ENCODE measurements at regions not wholly inside any gene's neighbourhood (a gene's known extent, or its start where the extent isn't known, plus 50 kb on each side); places are given as distances from the start of the nearest gene placed in this dataset.
A peak's percentile ranks its signal among the peaks of the same experiment; 100 is the strongest.

DNA sequence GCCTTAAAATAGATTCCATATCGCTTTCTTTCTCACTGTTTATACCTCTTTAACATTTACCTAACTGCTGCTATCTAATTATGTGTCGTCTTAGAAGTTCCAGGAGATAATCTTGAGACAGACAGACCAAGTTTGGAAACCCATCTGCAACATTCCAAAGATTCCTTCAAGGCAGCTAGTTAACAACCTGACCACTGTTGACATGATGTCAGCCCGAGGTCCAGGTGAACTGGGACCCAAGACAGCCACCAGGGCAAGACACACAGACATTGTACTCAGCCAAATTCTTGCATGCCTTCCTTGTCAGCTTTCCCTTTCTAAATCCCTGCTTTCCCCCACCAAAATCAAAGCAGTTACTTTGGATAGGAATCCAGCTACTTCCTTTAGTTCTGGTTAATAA, 1476.5 kb upstream of the PRR20A start:
- Histone ChIP-seq H3K4me1 (replicated peaks in 1 of 4; ENCODE audit: control insufficient read depth in 3 of 4, insufficient read depth in 4 of 4, low read length in 3 of 4) (peaks cover 0 to 16% (median 6%) of the 10 kb centered on the region in 4 experiments; a peak in 4 of 7 replicates), H2BK5ac (ENCODE audit: low read depth, low read length) (no peak overlapping the region), H3K18ac (ENCODE audit: extremely low read depth, low read length) (no peak overlapping the region), H3K9ac (replicated peaks in 1 of 4; ENCODE audit: extremely low read depth in 1 of 4, low read depth in 3 of 4, low read length in 3 of 4) (no peak overlapping the region), H4K8ac (ENCODE audit: extremely low read depth, insufficient read depth, low read length) (no peak overlapping the region), H3K9me3 (ENCODE audit: insufficient read depth in 2 of 2, low read depth in 1 of 2, low read length in 1 of 2) (peaks cover 0 to 5% of the 10 kb centered on the region in 2 experiments; a peak in 1 of 4 replicates), H3K4ac (replicated peaks; ENCODE audit: insufficient read length, low read depth, low read length) (no peak overlapping the region), H4K5ac (ENCODE audit: insufficient read length, low read depth, low read length) (no peak overlapping the region), H3K4me2 (ENCODE audit: insufficient read depth in 1 of 2, low read depth in 2 of 2, low read length in 2 of 2) (0 out of 4 replicates have a peak overlapping the region, but pooled peaks of 1 of the 2 experiments have one; percentile 13), H3K56ac (replicated peaks; ENCODE audit: insufficient read length, low read depth, low read length) (no peak overlapping the region), H2BK120ac (replicated peaks; ENCODE audit: low read depth, low read length) (no peak overlapping the region), H2BK20ac (ENCODE audit: low read length) (no peak overlapping the region; the same call in 1 of the 2 replicates), H2BK15ac (ENCODE audit: low read length) (no peak overlapping the region), H4K20me1 (replicated peaks in 1 of 2; ENCODE audit: control insufficient read depth in 1 of 2, insufficient read depth in 2 of 2, low read length in 2 of 2) (no peaks in the 10 kb centered on the region), H3K79me2 (ENCODE audit: control insufficient read depth in 1 of 2, insufficient read depth in 2 of 2, low read length in 2 of 2) (peaks cover 6 to 92% of the 10 kb centered on the region in 2 experiments; a peak in 3 of 4 replicates), H4K91ac (replicated peaks; ENCODE audit: insufficient read length, low read length) (peak overlapping the region; percentile 62), H3K23ac (ENCODE audit: insufficient read length) (no peak overlapping the region), H3K23me2 (ENCODE audit: low read depth, low read length) (no peaks in the 10 kb centered on the region), H3K36me3 (ENCODE audit: control insufficient read depth in 2 of 4, insufficient read depth in 4 of 4, low read length in 3 of 4) (peaks cover 0 to 36% (median 4%) of the 10 kb centered on the region in 4 experiments; a peak in 3 of 8 replicates), H2BK12ac (ENCODE audit: low read depth, low read length) (no peak overlapping the region), H2AFZ (ENCODE audit: low read length) (no peak overlapping the region), H2AK5ac (ENCODE audit: low read depth, low read length) (no peak overlapping the region; the same call in 1 of the 2 replicates), H3K27me3 (replicated peaks in 1 of 4; ENCODE audit: control insufficient read depth in 3 of 4, extremely low read depth in 1 of 4, insufficient read depth in 3 of 4, low read length in 3 of 4) (no peaks in the 10 kb centered on the region), H3K79me1 (ENCODE audit: low read depth, low read length) (no peaks in the 10 kb centered on the region; the same call in 1 of the 2 replicates), H3K27ac (ENCODE audit: low read depth, low read length) (no peak overlapping the region), H3K4me3 (ENCODE audit: extremely low read depth in 1 of 4, insufficient read depth in 2 of 4, low read depth in 3 of 4, low read length in 4 of 4) (no peak overlapping the region), H3K14ac (ENCODE audit: insufficient read length) (no peak overlapping the region)
- WGBS, 2 experiments (ENCODE audit: extremely low coverage in 1 of 2, insufficient coverage in 1 of 2, insufficient read length in 1 of 2, insufficient replicate concordance in 2 of 2, low coverage in 1 of 2, low lambda C conversion rate in 2 of 2, missing lambda C conversion rate in 1 of 2), result 90% methylated on average over 3 of the region's 3 CpGs; no CpG with 5 or more reads in 1 of the 2 experiments
- FAIRE-seq (no peak), DNase-seq (ENCODE audit: low read depth in 1 of 2, low spot score in 2 of 2) (no peak)
- ChIA-PET CTCF (ENCODE audit: partially characterized antibody) (interaction anchor here (0.7 kb wide), 1 partner anchor 669 kb away, joined by 3 read pairs; no protein-coding TSS in a partner anchor), POLR2A (ENCODE audit: partially characterized antibody) (interaction anchor here (1.0 to 2.0 kb wide), 2 partner anchors 11 kb away, joined by 4 to 7 read pairs; no protein-coding TSS in a partner anchor)
- no peak for TF ChIP-seq TAF1 (IDR thresholded peaks at IDR 0.05; ENCODE audit: low read depth, low read length)
- TF ChIP-seq TEAD4 (IDR thresholded peaks at IDR 0.05; ENCODE audit: low read depth, low read length), result peak; percentile 64
- no peak for TF ChIP-seq FOSL1 (IDR thresholded peaks at IDR 0.05; ENCODE audit: insufficient read depth, low read depth, low read length)
- TF ChIP-seq CREB1 (IDR thresholded peaks at IDR 0.05), result no peak
- no peak for TF ChIP-seq HDAC6 (IDR thresholded peaks at IDR 0.05; ENCODE audit: low read depth, low read length)
- no peak for TF ChIP-seq CHD1 (IDR thresholded peaks at IDR 0.05; ENCODE audit: low read depth, low read length)
- TF ChIP-seq PHF8 (conservative IDR thresholded peaks at IDR 0.05; ENCODE audit: low read depth, low read length), result no peak
- 0 out of 4 replicates have a peak, but pooled peaks of 1 of the 2 experiments have one; percentile 28 for TF ChIP-seq SIN3A (conservative IDR thresholded peaks at IDR 0.05 in 1 of 2, IDR thresholded peaks at IDR 0.05 in 1 of 2; ENCODE audit: low read depth in 1 of 2, low read length in 2 of 2)
- no peak for TF ChIP-seq TCF12 (IDR thresholded peaks at IDR 0.05; ENCODE audit: low read depth, low read length)
- TF ChIP-seq EGR1 (IDR thresholded peaks at IDR 0.05; ENCODE audit: borderline replicate concordance, low read depth, low read length), result no peak
- TF ChIP-seq RAD21 (IDR thresholded peaks at IDR 0.05 in 1 of 2, conservative IDR thresholded peaks at IDR 0.05 in 1 of 2; ENCODE audit: low read depth in 2 of 2, low read length in 2 of 2), result no peak; a peak in 1 of 4 replicates
- TF ChIP-seq, protein P1, sequence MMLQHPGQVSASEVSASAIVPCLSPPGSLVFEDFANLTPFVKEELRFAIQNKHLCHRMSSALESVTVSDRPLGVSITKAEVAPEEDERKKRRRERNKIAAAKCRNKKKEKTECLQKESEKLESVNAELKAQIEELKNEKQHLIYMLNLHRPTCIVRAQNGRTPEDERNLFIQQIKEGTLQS (IDR thresholded peaks at IDR 0.05; ENCODE audit: insufficient read depth, low read depth, low read length), result no peak

All from H1 (cell line).